Suprapubic skin (tissue), 4 donors: ENCODE measurements at regions not wholly inside any gene's neighbourhood (a gene's known extent, or its start where the extent isn't known, plus 50 kb on each side); places are given as distances from the start of the nearest gene placed in this dataset.

Experiments
- DNase-seq, 2 donors: peaks; one replicate each; pipeline ENCODE4 v3.0.0-alpha.2; 2019; ENCODE audit warnings: low spot score in 2 of 2
- H3K27ac ChIP-seq: fragments of 200-600 bp; sonication (generic); one replicate; pipeline ENCODE4 v1.5.1; 2019
- H3K27me3 ChIP-seq: fragments of 200-600 bp; sonication (generic); one replicate; pipeline ENCODE4 v1.5.1; 2019
- H3K36me3 ChIP-seq: fragments of 200-600 bp; sonication (generic); one replicate; pipeline ENCODE4 v1.5.1; 2019
- H3K4me1 ChIP-seq: fragments of 200-600 bp; sonication (generic); one replicate; pipeline ENCODE4 v1.5.1; 2019
- H3K4me3 ChIP-seq: fragments of 200-600 bp; sonication (generic); one replicate; pipeline ENCODE4 v1.5.1; 2019; ENCODE audit warnings: mild to moderate bottlenecking
- H3K9me3 ChIP-seq: fragments of 200-600 bp; sonication (generic); one replicate; pipeline ENCODE4 v1.5.1; 2019
- CTCF ChIP-seq, 2 donors: fragments of 200-600 bp in 1 of 2; fragments of 450-650 bp in 1 of 2; sonication (generic) in 1 of 2; IDR thresholded peaks; one replicate each; pipeline ENCODE4 v1.5.1; 2016 to 2019; ENCODE audit warnings: antibody characterized with exemption in 2 of 2, mild to moderate bottlenecking in 1 of 2, moderate library complexity in 1 of 2
- EP300 ChIP-seq: sonication (generic); formaldehyde crosslinking; IDR thresholded peaks from one replicate; pipeline ENCODE4 v1.6.1; 2017; ENCODE audit warnings: antibody characterized with exemption
- POLR2A ChIP-seq, 2 donors: fragments of 450-650 bp; IDR thresholded peaks; one replicate each; pipeline ENCODE4 v1.6.1; 2017; ENCODE audit warnings: antibody characterized with exemption in 2 of 2, mild to moderate bottlenecking in 2 of 2, moderate library complexity in 2 of 2
- POLR2AphosphoS5 ChIP-seq, 3 donors: sonication (generic); formaldehyde crosslinking; IDR thresholded peaks; one replicate each; pipeline ENCODE4 v1.6.1; 2017; ENCODE audit warnings: antibody characterized with exemption in 3 of 3
- WGBS: methylation state at CpG from one replicate; pipeline ENCODE4 v1.1.5; 2018; 5-methylcytosine and 5-hydroxymethylcytosine counted together

- peaks cover 47% of the 10 kb centered on the region for H3K4me1 ChIP-seq
- H3K9me3 ChIP-seq, result no peaks in the 10 kb centered on the region
- H3K4me3 ChIP-seq, result no peak overlapping the region
- no peak overlapping the region for H3K27ac ChIP-seq
- H3K27me3 ChIP-seq, result no peaks in the 10 kb centered on the region
- no peak for DNase-seq
- TF ChIP-seq POLR2AphosphoS5 (IDR thresholded peaks at IDR 0.05) (no peak), CTCF (IDR thresholded peaks at IDR 0.05) (no peak), POLR2A (IDR thresholded peaks at IDR 0.05) (no peak), EP300 (no peak)
- H3K36me3 ChIP-seq, result no peaks in the 10 kb centered on the region
- WGBS, result 100% methylated on average over 2 of the region's 5 CpGs
Observed at GRCh38 chr20:23162887-23163286, 76.8 kb upstream of the CD93 start.

GRCh38 chr20:23161968-23162696, 76.0 kb upstream of the CD93 start:
- Histone ChIP-seq H3K4me3 (no peak overlapping the region), H3K27ac (peak overlapping the region; percentile 72), H3K36me3 (no peaks in the 10 kb centered on the region), H3K27me3 (no peaks in the 10 kb centered on the region), H3K4me1 (peaks cover 49% of the 10 kb centered on the region), H3K9me3 (no peaks in the 10 kb centered on the region)
- 62% methylated on average over 3 of the region's 12 CpGs for WGBS
- peak in 2 of 3 donors; percentile 39 to 57 for TF ChIP-seq POLR2AphosphoS5 (IDR thresholded peaks at IDR 0.05)
- TF ChIP-seq POLR2A (IDR thresholded peaks at IDR 0.05), result no peak
- DNase-seq, result peak; percentile 87 to 93

- no peak for TF ChIP-seq EP300
- Histone ChIP-seq H3K9me3 (no peaks in the 10 kb centered on the region), H3K27ac (peak overlapping the region; percentile 72), H3K36me3 (no peaks in the 10 kb centered on the region), H3K4me1 (peaks cover 56% of the 10 kb centered on the region), H3K27me3 (no peaks in the 10 kb centered on the region), H3K4me3 (no peak overlapping the region)
- 51% methylated on average over 16 of the region's 18 CpGs for WGBS
- no peak for DNase-seq
Observed at GRCh38 chr20:23161244-23161891, 75.2 kb upstream of the CD93 start.

GRCh38 chr20:23160536-23161243, 74.6 kb upstream of the CD93 start:
- no peak for DNase-seq
- no peak overlapping the region for H3K4me3 ChIP-seq
- TF ChIP-seq POLR2A (IDR thresholded peaks at IDR 0.05) (no peak), CTCF (IDR thresholded peaks at IDR 0.05) (no peak), EP300 (no peak), POLR2AphosphoS5 (IDR thresholded peaks at IDR 0.05) (no peak)
- 39% methylated on average over 2 of the region's 6 CpGs for WGBS
- peaks cover 63% of the 10 kb centered on the region for H3K4me1 ChIP-seq
- H3K9me3 ChIP-seq, result no peaks in the 10 kb centered on the region
- H3K27ac ChIP-seq, result peak overlapping the region; percentile 72
- H3K36me3 ChIP-seq, result no peaks in the 10 kb centered on the region
- H3K27me3 ChIP-seq, result no peaks in the 10 kb centered on the region

- no peak overlapping the region for H3K4me3 ChIP-seq
- H3K27me3 ChIP-seq, result no peaks in the 10 kb centered on the region
- 54% methylated on average over 4 of the region's 4 CpGs for WGBS
- H3K27ac ChIP-seq, result no peak overlapping the region
- peaks cover 66% of the 10 kb centered on the region for H3K4me1 ChIP-seq
- no peaks in the 10 kb centered on the region for H3K9me3 ChIP-seq
- TF ChIP-seq POLR2AphosphoS5 (IDR thresholded peaks at IDR 0.05) (no peak), POLR2A (IDR thresholded peaks at IDR 0.05) (no peak), EP300 (no peak), CTCF (IDR thresholded peaks at IDR 0.05) (no peak)
- no peak for DNase-seq
- no peaks in the 10 kb centered on the region for H3K36me3 ChIP-seq
Observed at GRCh38 chr20:23159947-23160318, 73.8 kb upstream of the CD93 start.

- no peaks in the 10 kb centered on the region for H3K9me3 ChIP-seq
- WGBS, result 61% methylated on average over 3 of the region's 3 CpGs
- no peak for TF ChIP-seq CTCF (IDR thresholded peaks at IDR 0.05)
- no peak for TF ChIP-seq EP300
- no peak for TF ChIP-seq POLR2A (IDR thresholded peaks at IDR 0.05)
- TF ChIP-seq POLR2AphosphoS5 (IDR thresholded peaks at IDR 0.05), result no peak
- H3K27ac ChIP-seq, result no peak overlapping the region
- H3K27me3 ChIP-seq, result no peaks in the 10 kb centered on the region
- H3K36me3 ChIP-seq, result no peaks in the 10 kb centered on the region
- H3K4me3 ChIP-seq, result no peak overlapping the region
- H3K4me1 ChIP-seq, result peaks cover 69% of the 10 kb centered on the region
- no peak for DNase-seq
Observed at GRCh38 chr20:23159256-23159946, 73.3 kb upstream of the CD93 start.
